ENCODE measurements at regions not wholly inside any gene's neighbourhood (a gene's known extent, or its start where the extent isn't known, plus 50 kb on each side); places are given as distances from the start of the nearest gene placed in this dataset.

GRCh38 chr1:90262791-90263190, 267.9 kb downstream of the ZNF326 start (continued):
- no peak for TF ChIP-seq EZH2 (IDR thresholded peaks at IDR 0.05; ENCODE audit: low read depth, unreplicated experiment)
- TF ChIP-seq REST (IDR thresholded peaks at IDR 0.05; ENCODE audit: unreplicated experiment): no peak
- TF ChIP-seq STAT1 (IDR thresholded peaks at IDR 0.05; ENCODE audit: unreplicated experiment): no peak
- TF ChIP-seq POLR2AphosphoS5 (IDR thresholded peaks at IDR 0.05; ENCODE audit: low read depth): no peak

GRCh38 chr1:90262286-90262685, 267.4 kb downstream of the ZNF326 start:
- Histone ChIP-seq H3K9me2 (ENCODE audit: insufficient read depth) (no peaks in the 10 kb centered on the region), H3K36me3 (ENCODE audit: insufficient read depth) (no peaks in the 10 kb centered on the region), H3K27me3 (ENCODE audit: insufficient read depth) (no peaks in the 10 kb centered on the region), H3K4me2 (no peak overlapping the region), H3K27ac (ENCODE audit: low read depth) (no peak overlapping the region), H4K20me1 (replicated peaks; ENCODE audit: insufficient read depth) (no peaks in the 10 kb centered on the region), H3K79me2 (replicated peaks; ENCODE audit: insufficient read depth) (no peaks in the 10 kb centered on the region), H3K4me3 (no peak overlapping the region), H3F3A (replicated peaks; ENCODE audit: low read depth) (no peaks in the 10 kb centered on the region), H2AFZ (no peak overlapping the region), H3K4me1 (ENCODE audit: insufficient read depth) (no peaks in the 10 kb centered on the region)
- H3K4me3 Mint-ChIP-seq: no peak overlapping the region
- DNase-seq (ENCODE audit: low spot score) (no peak), ATAC-seq (no peak)
- peaks cover 2% of the 10 kb centered on the region for H3K27me3 Mint-ChIP-seq (ENCODE audit: insufficient read depth, low read depth, poor library complexity)
- no peaks in the 10 kb centered on the region for H3K36me3 Mint-ChIP-seq (ENCODE audit: low read depth)
- no peaks in the 10 kb centered on the region for H3K4me1 Mint-ChIP-seq
- H3K27ac Mint-ChIP-seq: no peak overlapping the region
- H3K9me3 Mint-ChIP-seq: no peaks in the 10 kb centered on the region
- TF ChIP-seq EZH2phosphoT487 (IDR thresholded peaks at IDR 0.05; ENCODE audit: unreplicated experiment): no peak
- no peak for TF ChIP-seq REST (IDR thresholded peaks at IDR 0.05; ENCODE audit: unreplicated experiment)

- Histone ChIP-seq H3K79me2 (replicated peaks; ENCODE audit: insufficient read depth) (no peaks in the 10 kb centered on the region), H3F3A (replicated peaks; ENCODE audit: low read depth) (no peaks in the 10 kb centered on the region), H2AFZ (no peak overlapping the region), H3K9me2 (ENCODE audit: insufficient read depth) (peaks cover 3% of the 10 kb centered on the region; the same call in 1 of the 2 replicates), H3K36me3 (ENCODE audit: insufficient read depth) (no peaks in the 10 kb centered on the region; the same call in 1 of the 2 replicates), H3K4me1 (ENCODE audit: insufficient read depth) (no peaks in the 10 kb centered on the region), H3K27ac (ENCODE audit: low read depth) (no peak overlapping the region), H3K4me3 (no peak overlapping the region), H3K27me3 (ENCODE audit: insufficient read depth) (no peaks in the 10 kb centered on the region), H4K20me1 (replicated peaks; ENCODE audit: insufficient read depth) (no peaks in the 10 kb centered on the region), H3K4me2 (no peak overlapping the region)
- Mint-ChIP-seq H3K27me3 (ENCODE audit: insufficient read depth, low read depth, poor library complexity) (no peaks in the 10 kb centered on the region), H3K27ac (no peak overlapping the region), H3K4me3 (no peak overlapping the region), H3K36me3 (ENCODE audit: low read depth) (peaks cover 4% of the 10 kb centered on the region; the same call in 1 of the 3 replicates), H3K9me3 (peaks cover 4% of the 10 kb centered on the region; the same call in 2 of the 3 replicates), H3K4me1 (0 out of 3 replicates have a peak, but pooled peaks cover 1% of the 10 kb centered on the region)
- ATAC-seq: no peak
- DNase-seq (ENCODE audit: low spot score): no peak
- TF ChIP-seq STAT1 (IDR thresholded peaks at IDR 0.05; ENCODE audit: unreplicated experiment): no peak
- TF ChIP-seq ETS1 (IDR thresholded peaks at IDR 0.05): no peak
- no peak for TF ChIP-seq CTCF (conservative IDR thresholded peaks at IDR 0.05; ENCODE audit: low read depth in 2 of 2)
Observed at GRCh38 chr1:90246069-90246468, 251.2 kb downstream of the ZNF326 start.

Data from GM23338 (cell line).